ENCODE measurements at regions not wholly inside any gene's neighbourhood (a gene's known extent, or its start where the extent isn't known, plus 50 kb on each side); places are given as distances from the start of the nearest gene placed in this dataset.

- Histone ChIP-seq H4K20me1 (ENCODE audit: insufficient read depth, low read length) (no peaks in the 10 kb centered on the region), H3K4me1 (ENCODE audit: insufficient read depth, low read length) (no peaks in the 10 kb centered on the region), H3K4me2 (ENCODE audit: insufficient read depth, low read length) (no peak overlapping the region), H2AFZ (ENCODE audit: low read length) (no peak overlapping the region), H3K27me3 (ENCODE audit: insufficient read depth, low read length) (no peaks in the 10 kb centered on the region), H3K9me3 (ENCODE audit: low read depth, low read length) (no peaks in the 10 kb centered on the region), H3K27ac (ENCODE audit: low read depth, low read length) (no peak overlapping the region), H3K4me3 (ENCODE audit: insufficient read depth, low read length) (no peak overlapping the region), H3K36me3 (ENCODE audit: insufficient read depth, low read length) (no peaks in the 10 kb centered on the region), H3K79me2 (ENCODE audit: insufficient read depth, low read length) (no peaks in the 10 kb centered on the region)
- no peak for TF ChIP-seq CTCF (IDR thresholded peaks at IDR 0.05; ENCODE audit: extremely low read depth, low read depth, low read length)
- no peak for DNase-seq (ENCODE audit: insufficient read length, low spot score, missing footprints)
These were observed 558.8 kb upstream of the CNTNAP2 start for GRCh38 chr7:145557805-145558204.

GRCh38 chr7:145543242-145543641 is 573.4 kb upstream of the CNTNAP2 start:
- no peak overlapping the region for H3K4me3 ChIP-seq (ENCODE audit: insufficient read depth, low read length)
- H3K4me1 ChIP-seq (ENCODE audit: insufficient read depth, low read length), result no peaks in the 10 kb centered on the region
- H3K4me2 ChIP-seq (ENCODE audit: insufficient read depth, low read length), result no peak overlapping the region
- no peaks in the 10 kb centered on the region for H4K20me1 ChIP-seq (ENCODE audit: insufficient read depth, low read length)
- H3K36me3 ChIP-seq (ENCODE audit: insufficient read depth, low read length), result no peaks in the 10 kb centered on the region
- H3K79me2 ChIP-seq (ENCODE audit: insufficient read depth, low read length), result no peaks in the 10 kb centered on the region
- no peak for DNase-seq (ENCODE audit: insufficient read length, low spot score, missing footprints)
- TF ChIP-seq CTCF (IDR thresholded peaks at IDR 0.05; ENCODE audit: extremely low read depth, low read depth, low read length), result no peak
- no peak overlapping the region for H2AFZ ChIP-seq (ENCODE audit: low read length)
- H3K9me3 ChIP-seq (ENCODE audit: low read depth, low read length), result no peaks in the 10 kb centered on the region
- H3K27me3 ChIP-seq (ENCODE audit: insufficient read depth, low read length), result no peaks in the 10 kb centered on the region
- H3K27ac ChIP-seq (ENCODE audit: low read depth, low read length), result no peak overlapping the region

- no peaks in the 10 kb centered on the region for H4K20me1 ChIP-seq (ENCODE audit: insufficient read depth, low read length)
- no peak overlapping the region for H3K4me3 ChIP-seq (ENCODE audit: insufficient read depth, low read length)
- no peaks in the 10 kb centered on the region for H3K27me3 ChIP-seq (ENCODE audit: insufficient read depth, low read length)
- no peak overlapping the region for H2AFZ ChIP-seq (ENCODE audit: low read length)
- H3K4me1 ChIP-seq (ENCODE audit: insufficient read depth, low read length), result no peaks in the 10 kb centered on the region
- DNase-seq (ENCODE audit: insufficient read length, low spot score, missing footprints), result no peak
- no peak overlapping the region for H3K27ac ChIP-seq (ENCODE audit: low read depth, low read length)
- no peak overlapping the region for H3K4me2 ChIP-seq (ENCODE audit: insufficient read depth, low read length)
- no peaks in the 10 kb centered on the region for H3K9me3 ChIP-seq (ENCODE audit: low read depth, low read length)
- H3K79me2 ChIP-seq (ENCODE audit: insufficient read depth, low read length), result no peaks in the 10 kb centered on the region
- TF ChIP-seq CTCF (IDR thresholded peaks at IDR 0.05; ENCODE audit: extremely low read depth, low read depth, low read length), result no peak
- no peaks in the 10 kb centered on the region for H3K36me3 ChIP-seq (ENCODE audit: insufficient read depth, low read length)
These were observed 576.7 kb upstream of the CNTNAP2 start for GRCh38 chr7:145539910-145540309.

GRCh38 chr7:145534301-145534700 is 582.3 kb upstream of the CNTNAP2 start:
- Histone ChIP-seq H3K36me3 (ENCODE audit: insufficient read depth, low read length) (no peaks in the 10 kb centered on the region), H3K27ac (ENCODE audit: low read depth, low read length) (no peak overlapping the region), H2AFZ (ENCODE audit: low read length) (no peak overlapping the region), H3K4me1 (ENCODE audit: insufficient read depth, low read length) (no peaks in the 10 kb centered on the region), H3K79me2 (ENCODE audit: insufficient read depth, low read length) (no peaks in the 10 kb centered on the region), H3K4me2 (ENCODE audit: insufficient read depth, low read length) (no peak overlapping the region), H3K4me3 (ENCODE audit: insufficient read depth, low read length) (no peak overlapping the region), H3K9me3 (ENCODE audit: low read depth, low read length) (no peaks in the 10 kb centered on the region), H3K27me3 (ENCODE audit: insufficient read depth, low read length) (no peaks in the 10 kb centered on the region), H4K20me1 (ENCODE audit: insufficient read depth, low read length) (no peaks in the 10 kb centered on the region)
- TF ChIP-seq CTCF (IDR thresholded peaks at IDR 0.05; ENCODE audit: extremely low read depth, low read depth, low read length), result no peak
- no peak for DNase-seq (ENCODE audit: insufficient read length, low spot score, missing footprints)

Measured in osteoblast (primary cell).